A549 (cell line): ENCODE measurements at regions not wholly inside any gene's neighbourhood (a gene's known extent, or its start where the extent isn't known, plus 50 kb on each side); places are given as distances from the start of the nearest gene placed in this dataset.

Experiments used
- ATAC-seq, 2 experiments: fragments of 200-7000 bp in 1 of 2; fragments of >200 bp in 1 of 2; cut with Nextera tagmentation in 1 of 2; cut with Tn5 transposase in 1 of 2; 3 replicates each; pipeline versions ENCODE4 v1.8.0 to v1.9.1; 2018 to 2020; ENCODE audit warnings: mild to moderate bottlenecking in 1 of 2, moderate library complexity in 1 of 2
- CTCF ChIA-PET: fragments of 300-600 bp; sonication (Branson Sonifier 250); formaldehyde crosslinking; extraction: SDS; loops from one replicate; lab custom pipeline; 2021; ENCODE audit warnings: antibody characterized with exemption, inconsistent platforms; lab: Yijun Ruan, JAX
- POLR2A ChIA-PET: fragments of 350-600 bp; formaldehyde crosslinking; extraction: SDS; loops from one replicate; lab custom pipeline; 2021; ENCODE audit warnings: antibody characterized with exemption, inconsistent platforms; lab: Yijun Ruan, JAX
- DNase-seq, 2 experiments: peaks; one replicate each; pipeline versions ENCODE4 v3.0.0 to v3.0.0-alpha.2; 2011 to 2016; ENCODE audit warnings: low read depth in 1 of 2, low spot score in 1 of 2
- FAIRE-seq: peaks from 2 replicates; lab custom pipeline; 2011; peaks lifted over from hg19 to GRCh38; lab: Jason Lieb, UNC
- H3K27ac ChIP-seq, 2 experiments: fragments of >200 bp; sonication (Bioruptor Twin); formaldehyde crosslinking; 3 replicates each; pipeline ENCODE4 v1.5.1; 2016 to 2017
- H3K4me1 ChIP-seq: fragments of >200 bp; sonication (Bioruptor Twin); formaldehyde crosslinking; 3 replicates; pipeline ENCODE4 v1.6.1; 2016
- H3K4me2 ChIP-seq: fragments of >200 bp; sonication (Bioruptor Twin); formaldehyde crosslinking; 3 replicates; pipeline ENCODE4 v1.6.1; 2016
- H3K4me3 ChIP-seq: fragments of >200 bp; sonication (Bioruptor Twin); formaldehyde crosslinking; 3 replicates; pipeline ENCODE4 v1.5.1; 2016
- H3K9me3 ChIP-seq: fragments of >200 bp; sonication (Bioruptor Twin); formaldehyde crosslinking; 3 replicates; pipeline ENCODE4 v1.6.1; 2016
- CHD2 ChIP-seq: fragments of 150-350 bp; IDR thresholded peaks from 2 replicates; pipeline ENCODE4 v1.6.1; 2014; ENCODE audit warnings: low read length; ENCODE audit not compliant: partially characterized antibody
- ELK1 ChIP-seq: fragments of 150-350 bp; IDR thresholded peaks from 2 replicates; pipeline ENCODE4 v1.6.1; 2014; ENCODE audit warnings: low read depth, mild to moderate bottlenecking, low read length
- FOSB ChIP-seq: fragments of 250-450 bp; sonication (Bioruptor Pico); IDR thresholded peaks from 2 replicates; pipeline ENCODE4 v1.5.0; 2020; ENCODE audit warnings: mild to moderate bottlenecking, moderate library complexity
- HDAC2 ChIP-seq: fragments of 200-600 bp; sonication (generic); IDR thresholded peaks from 2 replicates; pipeline ENCODE4 v1.6.1; 2016
- HEYL ChIP-seq: fragments of 250-450 bp; sonication (Bioruptor Pico); IDR thresholded peaks from 2 replicates; pipeline ENCODE4 v1.8.0; 2021; ENCODE audit warnings: mild to moderate bottlenecking, moderate library complexity
- HMGXB4 ChIP-seq: fragments of 250-450 bp; sonication (Bioruptor Pico); IDR thresholded peaks from 2 replicates; pipeline ENCODE4 v1.5.0; 2021; ENCODE audit warnings: mild to moderate bottlenecking, moderate library complexity, borderline replicate concordance
- HOXB13 ChIP-seq: fragments of 250-450 bp; sonication (Bioruptor Pico); IDR thresholded peaks from 2 replicates; pipeline ENCODE4 v1.5.0; 2020; ENCODE audit warnings: low read depth, mild to moderate bottlenecking, moderate library complexity
- KDM1A ChIP-seq: fragments of 200-600 bp; sonication (generic); IDR thresholded peaks from 2 replicates; pipeline ENCODE4 v1.6.1; 2016; ENCODE audit warnings: low read depth, mild to moderate bottlenecking
- MAX ChIP-seq: IDR thresholded peaks from 2 replicates; pipeline ENCODE4 v1.6.1; 2012
- POLR2A ChIP-seq: IDR thresholded peaks from 2 replicates; pipeline ENCODE4 v1.6.1; 2012; ENCODE audit warnings: mild to moderate bottlenecking, low read length
- RAD21 ChIP-seq, 2 experiments: fragments of >200 bp in 1 of 2; sonication (Bioruptor Twin) in 1 of 2; formaldehyde crosslinking in 1 of 2; IDR thresholded peaks in 1 of 2; conservative IDR thresholded peaks in 1 of 2; 2 replicates in 1 of 2; 3 replicates in 1 of 2; pipeline ENCODE4 v1.6.1; 2012 to 2018; ENCODE audit warnings: inconsistent platforms in 1 of 2
- RARB ChIP-seq: fragments of 250-450 bp; sonication (Bioruptor Pico); IDR thresholded peaks from 2 replicates; pipeline ENCODE4 v1.8.0; 2021; ENCODE audit warnings: mild to moderate bottlenecking, moderate library complexity
- RCOR1 ChIP-seq: fragments of 150-350 bp; IDR thresholded peaks from 2 replicates; pipeline ENCODE4 v1.6.1; 2014; ENCODE audit warnings: antibody characterized with exemption, low read length, low read depth
- REST ChIP-seq: fragments of 200-600 bp; sonication (generic); IDR thresholded peaks from 2 replicates; pipeline ENCODE4 v1.6.1; 2016; ENCODE audit warnings: antibody characterized with exemption, mild to moderate bottlenecking, moderate library complexity
- SMC3 ChIP-seq: fragments of >200 bp; sonication (Bioruptor Twin); formaldehyde crosslinking; IDR thresholded peaks from 3 replicates; pipeline ENCODE4 v1.6.1; 2018; ENCODE audit warnings: inconsistent platforms
- TFCP2L1 ChIP-seq: fragments of 250-450 bp; sonication (Bioruptor Pico); IDR thresholded peaks from 2 replicates; pipeline ENCODE4 v1.5.0; 2021; ENCODE audit warnings: mild to moderate bottlenecking
- USF2 ChIP-seq: fragments of 450-650 bp; IDR thresholded peaks from 2 replicates; pipeline ENCODE4 v1.6.1; 2014; ENCODE audit warnings: antibody characterized with exemption
- ZFP36 ChIP-seq: fragments of 450-650 bp; IDR thresholded peaks from 2 replicates; pipeline ENCODE4 v1.6.1; 2014; ENCODE audit warnings: borderline replicate concordance; ENCODE audit not compliant: partially characterized antibody
- ZSCAN20 ChIP-seq: fragments of 250-450 bp; sonication (Bioruptor Pico); IDR thresholded peaks from 2 replicates; pipeline ENCODE4 v1.8.0; 2022; ENCODE audit warnings: mild to moderate bottlenecking, moderate library complexity
- WGBS: methylation state at CpG from one replicate; pipeline ENCODE4 v1.1.6; 2017; ENCODE audit errors: missing lambda C conversion rate; 5-methylcytosine and 5-hydroxymethylcytosine counted together

DNA sequence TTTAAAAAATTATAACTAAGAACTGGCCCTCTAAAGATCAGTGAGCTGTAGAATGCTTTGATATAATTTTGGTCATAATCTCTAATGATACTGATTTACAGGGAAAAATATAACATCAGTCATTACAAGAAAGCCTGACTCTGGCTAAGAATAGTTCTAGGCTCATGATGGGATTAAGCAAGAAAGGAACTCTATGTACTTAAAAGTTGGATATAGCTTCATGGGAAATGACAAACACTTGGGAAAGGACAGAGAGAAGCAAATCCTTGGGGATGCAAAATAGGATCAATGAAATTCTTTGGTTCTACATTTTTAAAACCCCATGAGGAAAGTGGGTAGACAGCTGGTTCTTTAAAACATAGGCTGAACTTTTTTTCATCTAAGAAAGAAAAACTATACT is 472.7 kb upstream of the NR2F2 start:
- H3K4me3 ChIP-seq = no peak overlapping the region
- ChIA-PET CTCF (interaction anchor here (1.3 kb wide), 1 partner anchor 12 kb away, joined by 4 read pairs; no protein-coding TSS in a partner anchor), POLR2A (no interaction called here)
- no peak overlapping the region for H3K4me2 ChIP-seq
- FAIRE-seq = no peak
- no peak for ATAC-seq
- no peak for DNase-seq
- no peaks in the 10 kb centered on the region for H3K4me1 ChIP-seq
- H3K9me3 ChIP-seq = no peaks in the 10 kb centered on the region
- TF ChIP-seq SMC3 = no peak
- no peak for TF ChIP-seq RARB
- TF ChIP-seq USF2 = no peak
- TF ChIP-seq CHD2 = no peak
- no peak for TF ChIP-seq HMGXB4
- no peak for TF ChIP-seq MAX
- no peak for TF ChIP-seq RAD21 (conservative IDR thresholded peaks at IDR 0.05 in 1 of 2, IDR thresholded peaks at IDR 0.05 in 1 of 2)
- TF ChIP-seq ZSCAN20 = no peak
- no peak for TF ChIP-seq POLR2A
- no peak for TF ChIP-seq ELK1
- TF ChIP-seq HDAC2 = no peak
- no peak for TF ChIP-seq REST
- TF ChIP-seq FOSB (CRISPR knock-in tag) = no peak
- no peak for TF ChIP-seq TFCP2L1 (CRISPR knock-in tag)
- TF ChIP-seq HEYL (CRISPR knock-in tag) = no peak
- TF ChIP-seq ZFP36 = no peak
- TF ChIP-seq KDM1A = no peak
- TF ChIP-seq RCOR1 = no peak
- H3K27ac ChIP-seq = no peak overlapping the region

- ATAC-seq (no peak), DNase-seq (no peak), FAIRE-seq (no peak)
- POLR2A ChIA-PET = no interaction called here
- CTCF ChIA-PET = interaction anchor here (1.4 kb wide), 1 partner anchor 11 kb away, joined by 3 read pairs; no protein-coding TSS in a partner anchor
- Histone ChIP-seq H3K9me3 (no peaks in the 10 kb centered on the region), H3K4me2 (no peak overlapping the region), H3K4me3 (no peak overlapping the region), H3K27ac (no peak overlapping the region), H3K4me1 (no peaks in the 10 kb centered on the region)
- WGBS = 30% methylated on average over 1 of the region's 1 CpG
- no peak for TF ChIP-seq SMC3
- no peak for TF ChIP-seq HOXB13 (CRISPR knock-in tag)
Observed at GRCh38 chr15:95860406-95860805, 470.1 kb upstream of the NR2F2 start.
